Hepatocyte (in vitro differentiated cells): ENCODE measurements at regions not wholly inside any gene's neighbourhood (a gene's known extent, or its start where the extent isn't known, plus 50 kb on each side); places are given as distances from the start of the nearest gene placed in this dataset.

Source experiments
- DNase-seq: peaks from one replicate; pipeline ENCODE4 v3.0.0-alpha.2; 2016; ENCODE audit warnings: low spot score
- H2AFZ ChIP-seq: fragments of 200-600 bp; sonication (generic); 2 replicates; pipeline ENCODE4 v1.6.0; 2016; ENCODE audit warnings: antibody characterized with exemption, mild to moderate bottlenecking
- H3K27ac ChIP-seq: fragments of 200-600 bp; sonication (generic); 2 replicates; pipeline ENCODE4 v1.5.1; 2016; ENCODE audit warnings: mild to moderate bottlenecking
- H3K27me3 ChIP-seq: fragments of 200-600 bp; sonication (generic); 2 replicates; pipeline ENCODE4 v1.6.1; 2016
- H3K36me3 ChIP-seq: fragments of 200-600 bp; sonication (generic); replicated peaks from 2 replicates; pipeline ENCODE4 v1.5.1; 2016; ENCODE audit warnings: low read depth; ENCODE audit not compliant: insufficient read depth
- H3K4me1 ChIP-seq: fragments of 200-600 bp; sonication (generic); 2 replicates; pipeline ENCODE4 v1.5.1; 2016; ENCODE audit warnings: mild to moderate bottlenecking, moderate library complexity; ENCODE audit not compliant: insufficient read depth
- H3K4me2 ChIP-seq: fragments of 200-600 bp; sonication (generic); 2 replicates; pipeline ENCODE4 v1.6.0; 2016
- H3K4me3 ChIP-seq: fragments of 200-600 bp; sonication (generic); 2 replicates; pipeline ENCODE4 v1.5.1; 2016; ENCODE audit warnings: mild to moderate bottlenecking
- H3K79me2 ChIP-seq: fragments of 200-600 bp; sonication (generic); 2 replicates; pipeline ENCODE4 v1.6.0; 2017; ENCODE audit warnings: mild to moderate bottlenecking
- H3K9me2 ChIP-seq: fragments of 200-600 bp; sonication (generic); replicated peaks from 2 replicates; pipeline ENCODE4 v1.6.0; 2017; ENCODE audit warnings: mild to moderate bottlenecking; ENCODE audit not compliant: insufficient read depth
- H3K9me3 ChIP-seq: fragments of 200-600 bp; sonication (generic); 2 replicates; pipeline ENCODE4 v1.5.1; 2016; ENCODE audit warnings: low read depth, mild to moderate bottlenecking
- H4K20me1 ChIP-seq: fragments of 200-600 bp; sonication (generic); 2 replicates; pipeline ENCODE4 v1.6.0; 2016; ENCODE audit warnings: mild to moderate bottlenecking; ENCODE audit not compliant: insufficient read depth, poor library complexity, severe bottlenecking
- EZH2 ChIP-seq: fragments of 200-600 bp; sonication (generic); IDR thresholded peaks from 2 replicates; pipeline ENCODE4 v1.6.1; 2016; ENCODE audit warnings: antibody characterized with exemption, mild to moderate bottlenecking, borderline replicate concordance
- EZH2phosphoT487 ChIP-seq: fragments of 200-600 bp; sonication (generic); IDR thresholded peaks from one replicate; pipeline ENCODE4 v1.6.1; 2018; ENCODE audit warnings: antibody characterized with exemption, mild to moderate bottlenecking, low read depth, moderate library complexity; ENCODE audit not compliant: unreplicated experiment, severe bottlenecking
- WGBS: methylation state at CpG from one replicate; pipeline ENCODE4 v1.1.6; 2016; ENCODE audit warnings: low lambda C conversion rate; ENCODE audit errors: missing lambda C conversion rate; 5-methylcytosine and 5-hydroxymethylcytosine counted together
- TF ChIP-seq, protein P1 (sequence below): fragments of 200-600 bp; sonication (generic); IDR thresholded peaks from 2 replicates; pipeline ENCODE4 v1.5.1; 2016; ENCODE audit warnings: antibody characterized with exemption, mild to moderate bottlenecking; ENCODE audit not compliant: poor library complexity

DNA sequence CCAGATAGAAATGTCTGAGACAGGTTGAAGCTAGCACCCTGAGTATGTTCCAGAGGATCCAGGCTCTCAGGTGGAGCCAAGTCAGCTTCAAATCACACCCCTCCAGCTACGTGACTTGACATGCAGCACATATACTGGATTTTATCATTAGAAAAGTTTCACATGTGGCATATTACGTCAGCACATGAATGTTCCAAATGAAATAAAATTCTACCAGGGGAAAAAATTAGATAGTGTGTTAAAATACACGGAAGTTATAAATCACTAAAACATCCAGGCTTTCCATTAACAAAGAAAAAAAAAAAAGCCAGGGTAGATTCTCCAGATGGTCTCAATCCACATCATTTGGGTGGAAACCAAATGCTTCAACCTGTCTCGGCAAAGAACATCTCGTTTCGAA, 251.6 kb downstream of the MPDZ start:
- H3K27me3 ChIP-seq, result no peaks in the 10 kb centered on the region
- 87% methylated on average over 6 of the region's 6 CpGs for WGBS
- H3K4me2 ChIP-seq, result no peak overlapping the region
- TF ChIP-seq EZH2phosphoT487, result no peak
- TF ChIP-seq, protein P1, sequence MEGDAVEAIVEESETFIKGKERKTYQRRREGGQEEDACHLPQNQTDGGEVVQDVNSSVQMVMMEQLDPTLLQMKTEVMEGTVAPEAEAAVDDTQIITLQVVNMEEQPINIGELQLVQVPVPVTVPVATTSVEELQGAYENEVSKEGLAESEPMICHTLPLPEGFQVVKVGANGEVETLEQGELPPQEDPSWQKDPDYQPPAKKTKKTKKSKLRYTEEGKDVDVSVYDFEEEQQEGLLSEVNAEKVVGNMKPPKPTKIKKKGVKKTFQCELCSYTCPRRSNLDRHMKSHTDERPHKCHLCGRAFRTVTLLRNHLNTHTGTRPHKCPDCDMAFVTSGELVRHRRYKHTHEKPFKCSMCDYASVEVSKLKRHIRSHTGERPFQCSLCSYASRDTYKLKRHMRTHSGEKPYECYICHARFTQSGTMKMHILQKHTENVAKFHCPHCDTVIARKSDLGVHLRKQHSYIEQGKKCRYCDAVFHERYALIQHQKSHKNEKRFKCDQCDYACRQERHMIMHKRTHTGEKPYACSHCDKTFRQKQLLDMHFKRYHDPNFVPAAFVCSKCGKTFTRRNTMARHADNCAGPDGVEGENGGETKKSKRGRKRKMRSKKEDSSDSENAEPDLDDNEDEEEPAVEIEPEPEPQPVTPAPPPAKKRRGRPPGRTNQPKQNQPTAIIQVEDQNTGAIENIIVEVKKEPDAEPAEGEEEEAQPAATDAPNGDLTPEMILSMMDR, result no peak
- no peak for TF ChIP-seq EZH2
- no peak for DNase-seq
- no peaks in the 10 kb centered on the region for H3K9me3 ChIP-seq
- no peaks in the 10 kb centered on the region for H3K79me2 ChIP-seq
- no peaks in the 10 kb centered on the region for H4K20me1 ChIP-seq
- H3K27ac ChIP-seq, result no peak overlapping the region
- H3K36me3 ChIP-seq, result no peaks in the 10 kb centered on the region
- no peaks in the 10 kb centered on the region for H3K9me2 ChIP-seq
- no peak overlapping the region for H3K4me3 ChIP-seq
- H3K4me1 ChIP-seq, result no peaks in the 10 kb centered on the region
- H2AFZ ChIP-seq, result no peak overlapping the region

DNA sequence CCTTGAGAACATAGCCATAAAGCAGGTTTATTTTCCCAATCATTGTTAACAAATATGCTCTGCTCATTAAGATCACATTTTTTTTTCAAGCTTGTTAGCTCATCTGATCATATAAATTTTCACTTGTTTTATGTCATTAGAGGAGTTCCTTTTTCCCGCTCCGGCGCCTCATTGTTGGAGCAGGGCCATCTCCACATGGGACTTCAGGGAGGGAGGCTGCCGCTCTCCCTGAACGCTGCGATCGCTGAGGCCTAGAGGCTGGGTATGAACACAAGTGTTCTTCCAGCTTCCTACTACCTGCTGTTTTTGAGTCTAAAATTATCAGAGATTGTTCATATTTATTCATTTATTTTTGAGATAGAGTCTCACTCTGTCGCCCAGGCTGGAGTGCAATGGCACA, 246.9 kb downstream of the MPDZ start:
- no peaks in the 10 kb centered on the region for H3K36me3 ChIP-seq
- TF ChIP-seq, protein P1, result no peak
- no peak for TF ChIP-seq EZH2
- no peak for TF ChIP-seq EZH2phosphoT487
- no peaks in the 10 kb centered on the region for H3K9me3 ChIP-seq
- no peak overlapping the region for H3K4me2 ChIP-seq
- no peaks in the 10 kb centered on the region for H3K79me2 ChIP-seq
- H3K9me2 ChIP-seq, result no peaks in the 10 kb centered on the region
- WGBS, result 98% methylated on average over 8 of the region's 8 CpGs
- H3K27me3 ChIP-seq, result no peaks in the 10 kb centered on the region
- H4K20me1 ChIP-seq, result no peaks in the 10 kb centered on the region
- peaks cover 6% of the 10 kb centered on the region for H3K4me1 ChIP-seq
- H2AFZ ChIP-seq, result no peak overlapping the region
- no peak overlapping the region for H3K27ac ChIP-seq
- no peak for DNase-seq
- H3K4me3 ChIP-seq, result no peak overlapping the region

DNA sequence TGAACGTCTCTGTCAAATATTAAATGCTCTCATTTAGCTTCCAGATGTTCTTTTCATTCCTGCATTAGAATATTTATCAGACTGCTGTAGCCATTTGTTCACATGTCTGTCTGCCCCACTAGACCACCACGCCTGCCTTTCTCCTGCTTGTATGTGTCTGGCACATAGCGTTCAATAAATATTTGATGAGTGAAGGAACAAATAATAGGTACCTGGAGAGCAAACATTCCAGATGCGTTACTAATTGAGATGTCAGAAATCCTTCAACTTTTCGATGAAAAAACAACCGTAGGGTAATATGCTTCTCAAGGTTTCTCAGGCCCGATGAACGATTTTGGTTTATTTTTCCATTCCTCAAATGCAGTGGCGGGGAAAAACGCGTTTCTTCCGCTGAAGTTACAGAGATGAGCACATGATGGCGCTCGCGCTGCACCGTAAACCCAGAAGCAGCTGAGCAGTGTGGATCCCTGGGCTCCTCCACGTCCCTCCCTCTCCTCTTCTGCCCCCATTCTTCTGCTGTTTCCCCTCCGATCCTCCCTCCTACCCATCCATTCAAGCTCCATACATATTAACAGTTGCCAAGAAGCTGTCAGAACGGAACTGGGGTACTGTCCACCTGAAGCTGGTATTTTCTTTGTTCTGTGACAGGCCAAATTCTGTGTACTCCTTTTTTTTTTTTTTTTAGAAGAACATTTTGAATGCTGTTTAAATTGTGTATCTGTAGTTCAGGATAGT, 245.4 kb downstream of the MPDZ start:
- H3K9me2 ChIP-seq, result no peaks in the 10 kb centered on the region
- H3K79me2 ChIP-seq, result no peaks in the 10 kb centered on the region
- 13% methylated on average over 19 of the region's 19 CpGs for WGBS
- no peak for TF ChIP-seq EZH2
- TF ChIP-seq, protein P1, result peak; percentile 70
- H4K20me1 ChIP-seq, result no peaks in the 10 kb centered on the region
- no peaks in the 10 kb centered on the region for H3K27me3 ChIP-seq
- peak; percentile 85 for DNase-seq
- peak overlapping the region; percentile 66 for H2AFZ ChIP-seq
- no peaks in the 10 kb centered on the region for H3K36me3 ChIP-seq
- H3K27ac ChIP-seq, result peak overlapping the region; percentile 17
- H3K4me2 ChIP-seq, result peak overlapping the region; percentile 77
- H3K4me1 ChIP-seq, result peaks cover 6% of the 10 kb centered on the region
- H3K4me3 ChIP-seq, result no peak overlapping the region
- no peaks in the 10 kb centered on the region for H3K9me3 ChIP-seq

DNA sequence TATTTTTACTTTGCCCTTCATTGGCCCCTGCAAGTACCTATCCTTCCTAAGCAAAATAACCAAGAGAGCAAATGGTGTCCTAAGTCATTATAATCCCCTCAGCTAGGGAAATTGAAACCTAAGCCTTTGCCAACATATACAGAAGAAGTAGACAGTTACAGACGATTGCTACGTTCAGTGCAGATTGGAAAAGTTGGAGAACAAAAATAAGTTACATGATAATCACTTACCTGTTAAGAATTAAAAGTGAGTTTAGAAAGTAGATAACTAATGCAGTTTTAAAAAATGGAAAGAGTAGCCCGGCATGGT, 244.8 kb downstream of the MPDZ start:
- peak overlapping the region; percentile 77 for H3K4me2 ChIP-seq
- H2AFZ ChIP-seq, result peak overlapping the region; percentile 66

More for the DNA sequence above, 244.8 kb downstream of the MPDZ start:
- peaks cover 6% of the 10 kb centered on the region for H3K4me1 ChIP-seq
- DNase-seq, result no peak
- H3K27me3 ChIP-seq, result no peaks in the 10 kb centered on the region
- no peaks in the 10 kb centered on the region for H3K79me2 ChIP-seq
- H4K20me1 ChIP-seq, result no peaks in the 10 kb centered on the region
- WGBS, result 64% methylated on average over 3 of the region's 3 CpGs
- no peaks in the 10 kb centered on the region for H3K36me3 ChIP-seq
- H3K9me2 ChIP-seq, result no peaks in the 10 kb centered on the region
- H3K27ac ChIP-seq, result peak overlapping the region; percentile 17
- no peak for TF ChIP-seq EZH2
- TF ChIP-seq, protein P1, result no peak
- TF ChIP-seq EZH2phosphoT487, result no peak
- H3K9me3 ChIP-seq, result no peaks in the 10 kb centered on the region
- no peak overlapping the region for H3K4me3 ChIP-seq
